ENCODE measurements at regions not wholly inside any gene's neighbourhood (a gene's known extent, or its start where the extent isn't known, plus 50 kb on each side); places are given as distances from the start of the nearest gene placed in this dataset.

- no peak for TF ChIP-seq CTCF (IDR thresholded peaks at IDR 0.05)
- TF ChIP-seq POLR2A (IDR thresholded peaks at IDR 0.05) = no peak
These were observed 61.5 kb downstream of the FZD1 start for GRCh38 chr7:91325726-91326125.

Data from stomach (tissue), 4 donors.